Astrocyte of the cerebellum (primary cell): ENCODE measurements at regions not wholly inside any gene's neighbourhood (a gene's known extent, or its start where the extent isn't known, plus 50 kb on each side); places are given as distances from the start of the nearest gene placed in this dataset.
A peak's percentile ranks its signal among the peaks of the same experiment; 100 is the strongest.

ENCODE experiments used
- DNase-seq: peaks from one replicate; pipeline ENCODE4 v3.0.0-alpha.2; 2011; ENCODE audit warnings: low read depth
- H3K4me3 ChIP-seq: 2 replicates; pipeline ENCODE4 v1.5.1; 2011; ENCODE audit warnings: mild to moderate bottlenecking, low read depth, low read length, moderate library complexity
- in situ Hi-C: cut with HindIII; loops from 2 replicates; pipeline ENCODE4 v1.10.0; 2017; ENCODE audit warnings: low sequenced_read_pairs
- TF ChIP-seq, protein P1 (sequence below): IDR thresholded peaks from 2 replicates; pipeline ENCODE4 v1.5.1; 2012; ENCODE audit warnings: low read length, low read depth, moderate library complexity, mild to moderate bottlenecking; ENCODE audit errors: missing control alignments

DNA sequence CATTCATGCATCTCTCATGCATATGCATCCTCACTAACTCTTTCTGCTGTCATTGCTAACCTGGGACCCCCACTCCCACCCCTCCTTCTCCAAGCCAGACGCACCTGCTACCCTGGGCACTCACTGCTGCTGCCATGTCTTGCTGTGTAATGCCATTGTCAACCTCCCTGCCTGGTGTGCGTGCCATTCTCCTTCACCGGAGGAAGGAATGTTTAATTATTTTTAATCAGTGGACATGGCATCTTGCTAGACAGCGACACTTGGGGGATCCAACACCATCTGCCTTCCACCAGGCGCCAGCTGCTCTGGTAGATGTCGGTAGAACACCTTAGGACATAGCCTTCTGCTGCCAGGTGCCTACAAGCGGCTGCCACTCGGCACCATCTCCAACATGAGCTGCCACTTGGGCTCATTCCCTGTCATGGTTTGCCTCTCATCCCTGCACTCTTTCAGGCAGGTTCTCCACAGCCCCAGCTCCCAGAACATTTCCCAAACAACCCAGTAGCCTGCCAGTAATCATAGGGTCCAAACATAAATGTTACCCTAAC, 306.9 kb downstream of the TTLL7 start:
- H3K4me3 ChIP-seq = peak overlapping the region; percentile 19
- DNase-seq = no peak
- in situ Hi-C loops = no loop called here
- TF ChIP-seq, protein P1, sequence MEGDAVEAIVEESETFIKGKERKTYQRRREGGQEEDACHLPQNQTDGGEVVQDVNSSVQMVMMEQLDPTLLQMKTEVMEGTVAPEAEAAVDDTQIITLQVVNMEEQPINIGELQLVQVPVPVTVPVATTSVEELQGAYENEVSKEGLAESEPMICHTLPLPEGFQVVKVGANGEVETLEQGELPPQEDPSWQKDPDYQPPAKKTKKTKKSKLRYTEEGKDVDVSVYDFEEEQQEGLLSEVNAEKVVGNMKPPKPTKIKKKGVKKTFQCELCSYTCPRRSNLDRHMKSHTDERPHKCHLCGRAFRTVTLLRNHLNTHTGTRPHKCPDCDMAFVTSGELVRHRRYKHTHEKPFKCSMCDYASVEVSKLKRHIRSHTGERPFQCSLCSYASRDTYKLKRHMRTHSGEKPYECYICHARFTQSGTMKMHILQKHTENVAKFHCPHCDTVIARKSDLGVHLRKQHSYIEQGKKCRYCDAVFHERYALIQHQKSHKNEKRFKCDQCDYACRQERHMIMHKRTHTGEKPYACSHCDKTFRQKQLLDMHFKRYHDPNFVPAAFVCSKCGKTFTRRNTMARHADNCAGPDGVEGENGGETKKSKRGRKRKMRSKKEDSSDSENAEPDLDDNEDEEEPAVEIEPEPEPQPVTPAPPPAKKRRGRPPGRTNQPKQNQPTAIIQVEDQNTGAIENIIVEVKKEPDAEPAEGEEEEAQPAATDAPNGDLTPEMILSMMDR = no peak

DNA sequence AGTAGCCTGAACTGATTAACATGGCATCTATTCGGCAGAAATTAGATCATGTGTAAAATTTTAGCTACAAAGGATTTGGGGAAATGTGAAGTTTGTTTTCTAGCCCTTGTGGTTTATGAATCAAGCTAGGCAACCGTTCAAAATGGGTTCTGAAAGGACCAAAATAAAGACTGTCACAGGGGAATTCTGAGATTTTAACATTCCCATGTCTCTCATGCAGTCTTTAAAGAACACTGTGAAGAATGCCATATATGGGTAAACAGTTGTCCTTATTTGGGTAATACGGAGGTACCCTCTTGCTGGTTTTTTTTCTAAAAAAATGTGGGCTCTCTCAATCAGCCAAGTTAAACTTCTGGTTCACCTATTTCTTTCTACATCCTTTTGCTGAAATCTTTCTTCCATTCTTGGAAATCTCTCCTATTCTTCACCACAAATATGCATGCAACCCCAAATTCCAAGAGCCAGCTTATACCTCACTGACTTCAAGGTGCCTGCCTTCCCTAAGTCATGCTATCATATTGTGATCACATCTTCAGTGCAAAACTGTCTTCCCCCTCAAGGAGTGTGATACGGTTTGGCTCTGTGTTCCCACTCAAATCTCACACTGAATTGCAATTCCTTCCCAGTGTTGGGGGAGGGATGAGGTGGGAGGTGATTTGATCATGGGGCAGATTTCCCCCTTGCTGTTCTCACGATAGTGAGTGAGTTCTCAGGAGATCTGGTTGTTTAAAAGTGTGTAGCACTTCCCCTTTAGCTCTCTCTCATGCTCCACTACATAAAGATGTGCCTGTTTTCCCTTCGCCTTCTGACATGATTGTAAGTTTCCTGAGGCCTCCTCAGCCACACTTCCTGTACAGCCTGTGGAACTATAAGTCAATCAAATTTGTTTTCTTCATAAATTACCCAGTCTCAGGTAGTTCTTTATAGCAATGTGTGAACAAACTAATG, 308.7 kb downstream of the TTLL7 start:
- peak; percentile 66 for DNase-seq
- no peak overlapping the region for H3K4me3 ChIP-seq
- in situ Hi-C loops = no loop called here
- TF ChIP-seq, protein P1 = no peak

DNA sequence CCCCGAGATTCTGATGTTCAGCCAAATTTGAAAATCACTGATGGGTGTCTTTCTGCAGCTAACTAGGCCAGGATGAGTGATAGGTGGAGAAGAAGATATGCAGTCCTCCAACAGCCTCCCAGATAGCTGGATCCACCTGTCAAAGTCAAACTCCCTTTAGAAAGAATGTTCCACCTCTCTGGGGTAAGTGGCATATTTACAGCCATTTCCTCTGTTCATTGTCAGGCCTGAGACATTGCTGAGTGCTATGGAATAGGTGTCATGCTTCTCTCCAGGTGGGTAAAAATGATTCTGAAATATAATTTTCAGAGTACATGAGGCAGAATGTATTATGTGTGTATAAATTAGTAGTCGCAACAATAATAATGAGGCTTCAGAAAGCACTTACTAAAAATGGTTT, 316.8 kb downstream of the TTLL7 start:
- in situ Hi-C loops = no loop called here
- TF ChIP-seq, protein P1 = no peak
- H3K4me3 ChIP-seq = no peak overlapping the region
- DNase-seq = no peak

DNA sequence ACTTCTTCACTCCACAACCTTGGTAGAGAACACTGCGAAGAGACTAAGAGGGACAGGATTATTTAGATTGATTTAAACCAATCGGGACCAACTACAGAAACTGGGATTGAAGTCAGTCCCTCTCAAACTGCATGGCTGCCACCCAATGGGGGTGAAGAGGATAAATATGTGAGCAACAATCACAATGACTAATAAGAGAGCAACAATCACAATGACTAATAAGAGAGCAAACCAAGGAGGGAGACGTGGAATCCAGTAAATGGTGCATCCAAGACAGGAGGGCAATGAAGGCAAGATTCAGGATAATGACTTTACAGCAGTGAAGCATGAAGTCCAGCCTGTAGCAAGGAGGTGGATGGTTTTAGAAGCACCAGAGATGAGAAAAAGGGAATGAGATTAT, 322.8 kb downstream of the TTLL7 start:
- TF ChIP-seq, protein P1 = no peak
- in situ Hi-C loops = no loop called here

DNA sequence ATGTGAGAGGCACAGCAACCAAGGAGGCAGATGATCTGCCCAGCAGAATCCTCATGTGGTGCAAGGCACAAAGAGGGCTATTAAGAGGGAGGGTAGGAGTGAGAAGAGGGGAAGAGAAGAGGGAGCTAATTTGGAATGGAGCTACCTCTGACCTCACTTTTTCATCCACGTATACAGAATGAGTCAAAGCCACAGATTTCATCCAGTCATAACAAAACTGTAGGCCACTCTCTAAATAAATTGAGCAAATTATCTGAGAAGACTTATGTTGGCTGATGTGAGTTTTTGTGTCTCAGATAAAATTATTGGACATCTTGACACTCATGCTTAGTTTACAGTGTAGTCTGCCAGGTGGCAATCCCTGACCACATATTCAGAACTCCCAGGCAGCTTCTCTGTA, 325.6 kb downstream of the TTLL7 start:
- no peak for DNase-seq
- in situ Hi-C loops = no loop called here
- no peak overlapping the region for H3K4me3 ChIP-seq
- TF ChIP-seq, protein P1 = no peak

More for the DNA sequence above, 322.8 kb downstream of the TTLL7 start:
- no peak overlapping the region for H3K4me3 ChIP-seq
- no peak for DNase-seq

DNA sequence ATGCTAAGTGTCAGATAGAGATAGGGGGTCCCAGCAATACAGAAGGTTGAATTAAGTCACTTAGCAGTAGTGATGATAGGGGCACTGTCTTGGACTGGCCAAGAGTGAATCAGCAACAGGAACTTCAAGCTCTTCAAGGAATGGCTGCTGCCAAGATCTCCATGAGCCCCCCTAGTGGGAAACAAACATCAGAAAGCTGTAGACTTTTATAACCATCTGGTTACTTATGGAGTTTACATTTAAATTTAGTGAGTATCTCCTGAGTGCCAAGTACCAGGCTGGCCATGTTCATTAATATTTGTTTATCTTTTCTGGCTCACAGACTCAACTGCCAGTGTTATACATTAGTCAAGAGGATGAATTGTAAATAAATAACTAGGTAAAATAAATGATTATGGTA, 327.3 kb downstream of the TTLL7 start:
- H3K4me3 ChIP-seq = no peak overlapping the region
- TF ChIP-seq, protein P1 = no peak
- no peak for DNase-seq
- in situ Hi-C loops = no loop called here
